Caco-2 (cell line): ENCODE measurements at regions not wholly inside any gene's neighbourhood (a gene's known extent, or its start where the extent isn't known, plus 50 kb on each side); places are given as distances from the start of the nearest gene placed in this dataset.

Experiments
- BruUV-seq: library from RNA; stranded (reverse); fragments of 400-500 nt; replicated peaks from 2 replicates; lab custom pipeline; 2021; lab: Mats Ljungman, UMichigan
- CTCF ChIA-PET: fragments of 300-600 bp; sonication (Branson Sonifier 250); formaldehyde crosslinking; loops from one replicate; lab custom pipeline; 2022; ENCODE audit warnings: antibody characterized with exemption; lab: Charles Lee
- POLR2A ChIA-PET: fragments of 300-600 bp; sonication (Branson Sonifier 250); formaldehyde crosslinking; loops from one replicate; lab custom pipeline; 2022; ENCODE audit warnings: antibody characterized with exemption; lab: Charles Lee
- DNase-seq, 2 experiments: peaks; one replicate each; pipeline versions ENCODE4 v3.0.0 to v3.0.0-alpha.2; 2020 to 2022
- H3K27me3 ChIP-seq: replicated peaks from 2 replicates; pipeline ENCODE4 v1.6.0; 2011; ENCODE audit warnings: low read length; ENCODE audit not compliant: control insufficient read depth, insufficient read depth
- H3K36me3 ChIP-seq: 2 replicates; pipeline ENCODE4 v1.5.1; 2011; ENCODE audit warnings: low read length; ENCODE audit not compliant: control insufficient read depth, insufficient read depth
- H3K4me1 ChIP-seq: fragments of 250-450 bp; sonication (Bioruptor Pico); 2 replicates; pipeline ENCODE4 v1.5.1; 2020; ENCODE audit warnings: mild to moderate bottlenecking
- H3K4me3 ChIP-seq: 2 replicates; pipeline ENCODE4 v1.5.1; 2011; ENCODE audit warnings: low read depth, mild to moderate bottlenecking, control low read depth, low read length
- H3K9me3 ChIP-seq: fragments of 250-450 bp; sonication (Bioruptor Pico); 2 replicates; pipeline ENCODE4 v1.5.1; 2020; ENCODE audit warnings: mild to moderate bottlenecking, moderate library complexity
- H3K27ac Mint-ChIP-seq: one replicate; pipeline ENCODE4 v1.8.0; 2022; ENCODE audit warnings: mixed read lengths; ENCODE audit not compliant: unreplicated experiment
- H3K27me3 Mint-ChIP-seq: one replicate; pipeline ENCODE4 v1.8.0; 2022; ENCODE audit warnings: mixed read lengths; ENCODE audit not compliant: insufficient read depth, unreplicated experiment
- H3K36me3 Mint-ChIP-seq: one replicate; pipeline ENCODE4 v1.8.0; 2022; ENCODE audit warnings: mild to moderate bottlenecking, mixed read lengths; ENCODE audit not compliant: insufficient read depth, unreplicated experiment
- H3K4me1 Mint-ChIP-seq: one replicate; pipeline ENCODE4 v1.8.0; 2022; ENCODE audit warnings: low read depth, mixed read lengths; ENCODE audit not compliant: unreplicated experiment
- H3K4me3 Mint-ChIP-seq: one replicate; pipeline ENCODE4 v1.8.0; 2022; ENCODE audit warnings: mild to moderate bottlenecking, moderate library complexity, mixed read lengths; ENCODE audit not compliant: unreplicated experiment
- H3K9me3 Mint-ChIP-seq: one replicate; pipeline ENCODE4 v1.8.0; 2022; ENCODE audit warnings: mixed read lengths; ENCODE audit not compliant: unreplicated experiment
- intact Hi-C: fragments of 100-400 bp; cut with micrococcal nuclease; formaldehyde crosslinking; loops from one replicate; pipeline ENCODE4 v1.10.0; 2022; ENCODE audit not compliant: unreplicated experiment
- TF ChIP-seq, protein P1 (sequence below), 2 experiments: fragments of 200-600 bp in 1 of 2; IDR thresholded peaks; 1 replicate in 1 of 2; 2 replicates in 1 of 2; pipeline versions ENCODE4 v1.5.1 to v1.8.0; 2011 to 2022; ENCODE audit warnings: antibody characterized with exemption in 1 of 2, control low read depth in 1 of 2, inconsistent platforms in 1 of 2, low read depth in 1 of 2, low read length in 1 of 2, mild to moderate bottlenecking in 1 of 2, moderate library complexity in 1 of 2; ENCODE audit not compliant: insufficient read depth in 1 of 2, severe bottlenecking in 1 of 2, unreplicated experiment in 1 of 2

DNA sequence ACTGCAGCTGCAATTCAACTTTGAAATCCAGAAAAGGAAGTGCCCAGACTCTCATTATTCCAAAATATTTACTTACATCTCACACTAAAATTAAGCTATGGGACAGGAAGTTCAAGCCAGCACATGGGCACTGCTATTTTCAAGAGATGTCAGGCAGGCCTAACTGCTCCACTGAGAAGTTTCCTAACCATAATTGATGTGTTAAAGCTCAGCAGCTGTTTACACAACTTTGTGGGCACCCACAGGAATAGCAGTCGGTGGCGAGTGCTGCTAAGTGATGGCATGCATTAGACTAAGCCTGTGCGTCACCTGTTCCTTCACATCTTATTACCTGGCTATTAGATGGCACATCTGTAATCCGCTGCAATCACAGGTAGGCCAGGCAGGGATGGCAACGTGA, 303.3 kb upstream of the DAB1 start:
- H3K36me3 ChIP-seq: no peaks in the 10 kb centered on the region
- Mint-ChIP-seq H3K36me3 (no peaks in the 10 kb centered on the region), H3K9me3 (no peaks in the 10 kb centered on the region), H3K4me3 (no peak overlapping the region), H3K27ac (no peak overlapping the region), H3K4me1 (no peaks in the 10 kb centered on the region), H3K27me3 (peaks cover 8% of the 10 kb centered on the region)
- TF ChIP-seq, protein P1, sequence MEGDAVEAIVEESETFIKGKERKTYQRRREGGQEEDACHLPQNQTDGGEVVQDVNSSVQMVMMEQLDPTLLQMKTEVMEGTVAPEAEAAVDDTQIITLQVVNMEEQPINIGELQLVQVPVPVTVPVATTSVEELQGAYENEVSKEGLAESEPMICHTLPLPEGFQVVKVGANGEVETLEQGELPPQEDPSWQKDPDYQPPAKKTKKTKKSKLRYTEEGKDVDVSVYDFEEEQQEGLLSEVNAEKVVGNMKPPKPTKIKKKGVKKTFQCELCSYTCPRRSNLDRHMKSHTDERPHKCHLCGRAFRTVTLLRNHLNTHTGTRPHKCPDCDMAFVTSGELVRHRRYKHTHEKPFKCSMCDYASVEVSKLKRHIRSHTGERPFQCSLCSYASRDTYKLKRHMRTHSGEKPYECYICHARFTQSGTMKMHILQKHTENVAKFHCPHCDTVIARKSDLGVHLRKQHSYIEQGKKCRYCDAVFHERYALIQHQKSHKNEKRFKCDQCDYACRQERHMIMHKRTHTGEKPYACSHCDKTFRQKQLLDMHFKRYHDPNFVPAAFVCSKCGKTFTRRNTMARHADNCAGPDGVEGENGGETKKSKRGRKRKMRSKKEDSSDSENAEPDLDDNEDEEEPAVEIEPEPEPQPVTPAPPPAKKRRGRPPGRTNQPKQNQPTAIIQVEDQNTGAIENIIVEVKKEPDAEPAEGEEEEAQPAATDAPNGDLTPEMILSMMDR (IDR thresholded peaks at IDR 0.05; ENCODE audit: insufficient read depth in 1 of 2, low read depth in 1 of 2, low read length in 1 of 2, severe bottlenecking in 1 of 2, unreplicated experiment in 1 of 2): no peak
- H3K9me3 ChIP-seq: no peaks in the 10 kb centered on the region
- no peak for DNase-seq
- ChIA-PET CTCF (no interaction called here), POLR2A (no interaction called here)
- no TSS peak for BruUV-seq
- H3K4me3 ChIP-seq: no peak overlapping the region
- intact Hi-C loops: no loop called here
- H3K4me1 ChIP-seq: no peaks in the 10 kb centered on the region
- no peaks in the 10 kb centered on the region for H3K27me3 ChIP-seq

DNA sequence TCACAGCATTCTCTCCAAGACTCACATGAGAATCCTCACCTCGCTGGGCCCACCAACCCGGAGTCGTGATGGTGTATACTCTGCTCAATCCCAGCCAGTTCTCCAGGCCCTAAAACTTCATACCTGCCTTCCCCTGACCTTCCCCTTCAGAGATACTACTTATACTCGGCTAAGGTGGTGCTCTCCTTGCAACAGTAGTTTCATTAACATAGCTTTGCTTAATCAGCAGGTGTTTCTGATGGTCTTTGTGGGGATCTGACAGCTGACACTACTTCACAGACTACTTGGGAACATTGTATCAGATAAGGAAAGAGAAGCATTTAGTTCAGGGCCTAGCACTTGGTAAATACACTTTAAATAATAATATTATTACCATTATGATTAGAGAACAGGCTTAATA, 301.5 kb upstream of the DAB1 start:
- ChIA-PET POLR2A (no interaction called here), CTCF (no interaction called here)
- peaks cover 8% of the 10 kb centered on the region for H3K27me3 Mint-ChIP-seq
- no peak overlapping the region for H3K27ac Mint-ChIP-seq
- no peaks in the 10 kb centered on the region for H3K9me3 Mint-ChIP-seq
- TF ChIP-seq, protein P1 (IDR thresholded peaks at IDR 0.05; ENCODE audit: insufficient read depth in 1 of 2, low read depth in 1 of 2, low read length in 1 of 2, severe bottlenecking in 1 of 2, unreplicated experiment in 1 of 2): no peak
- no peak for DNase-seq
- H3K4me1 ChIP-seq: no peaks in the 10 kb centered on the region
- no TSS peak for BruUV-seq
- no peaks in the 10 kb centered on the region for H3K27me3 ChIP-seq
- no peak overlapping the region for H3K4me3 Mint-ChIP-seq
- no peaks in the 10 kb centered on the region for H3K36me3 Mint-ChIP-seq
- H3K4me3 ChIP-seq: no peak overlapping the region
- no peaks in the 10 kb centered on the region for H3K9me3 ChIP-seq
- no peaks in the 10 kb centered on the region for H3K36me3 ChIP-seq
- no peaks in the 10 kb centered on the region for H3K4me1 Mint-ChIP-seq
- intact Hi-C loops: no loop called here

DNA sequence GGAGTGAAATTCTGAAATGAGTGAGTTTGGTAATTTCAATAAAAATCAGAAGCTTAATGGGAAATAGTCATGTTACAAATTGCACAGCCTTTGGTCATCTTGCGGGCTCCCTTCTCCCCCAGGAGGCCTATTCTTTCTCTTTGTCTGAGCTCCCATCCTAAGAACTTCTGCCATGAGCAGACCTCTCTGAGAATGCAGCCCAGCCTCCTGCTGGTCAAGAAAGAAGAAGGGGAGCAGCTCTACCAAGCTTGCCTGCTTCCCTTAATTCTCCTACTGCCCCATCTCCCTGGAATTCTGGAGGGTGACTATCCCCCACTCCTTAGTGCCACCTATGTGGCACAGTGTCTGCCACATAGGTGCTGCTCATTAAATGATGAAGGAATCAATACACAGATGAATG, 300.7 kb upstream of the DAB1 start:
- Mint-ChIP-seq H3K36me3 (no peaks in the 10 kb centered on the region), H3K9me3 (no peaks in the 10 kb centered on the region), H3K27me3 (peaks cover 9% of the 10 kb centered on the region), H3K4me3 (no peak overlapping the region), H3K4me1 (no peaks in the 10 kb centered on the region), H3K27ac (no peak overlapping the region)
- intact Hi-C loops: no loop called here
- Histone ChIP-seq H3K4me1 (no peaks in the 10 kb centered on the region), H3K9me3 (no peaks in the 10 kb centered on the region), H3K27me3 (no peaks in the 10 kb centered on the region), H3K36me3 (no peaks in the 10 kb centered on the region), H3K4me3 (no peak overlapping the region)
- TF ChIP-seq, protein P1 (IDR thresholded peaks at IDR 0.05; ENCODE audit: insufficient read depth in 1 of 2, low read depth in 1 of 2, low read length in 1 of 2, severe bottlenecking in 1 of 2, unreplicated experiment in 1 of 2): no peak
- no peak for DNase-seq
- POLR2A ChIA-PET: no interaction called here
- BruUV-seq: no TSS peak
- CTCF ChIA-PET: no interaction called here
